Left lung (tissue), 4 donors: ENCODE measurements at regions not wholly inside any gene's neighbourhood (a gene's known extent, or its start where the extent isn't known, plus 50 kb on each side); places are given as distances from the start of the nearest gene placed in this dataset.

Source experiments
- ATAC-seq: fragments of 200-7000 bp; cut with Tn5 transposase; one replicate; pipeline ENCODE4 v1.9.1; 2020; ENCODE audit warnings: moderate library complexity
- DNase-seq, 4 donors: peaks; one replicate each; pipeline ENCODE4 v3.0.0-alpha.2; 2013 to 2020
- H3K27ac ChIP-seq, 2 donors: fragments of 200-600 bp; sonication (generic) in 1 of 2; one replicate each; pipeline versions ENCODE4 v1.5.0 to v1.8.0; 2020 to 2021
- H3K27me3 ChIP-seq, 2 donors: fragments of 200-600 bp; sonication (generic) in 1 of 2; one replicate each; pipeline versions ENCODE4 v1.5.0 to v1.8.0; 2020 to 2021
- H3K36me3 ChIP-seq, 2 donors: fragments of 200-600 bp; sonication (generic) in 1 of 2; one replicate each; pipeline versions ENCODE4 v1.5.0 to v1.8.0; 2020 to 2021
- H3K4me1 ChIP-seq, 2 donors: fragments of 200-600 bp; one replicate each; pipeline ENCODE4 v1.8.0; 2021
- H3K4me3 ChIP-seq, 2 donors: fragments of 200-600 bp; sonication (generic) in 1 of 2; one replicate each; pipeline versions ENCODE4 v1.5.0 to v1.8.0; 2020 to 2021; ENCODE audit warnings: mild to moderate bottlenecking in 1 of 2
- H3K9me3 ChIP-seq, 2 donors: fragments of 200-600 bp; sonication (generic) in 1 of 2; one replicate each; pipeline versions ENCODE4 v1.5.0 to v1.8.0; 2020 to 2021
- CTCF ChIP-seq, 2 donors: fragments of 200-600 bp; sonication (generic) in 1 of 2; IDR thresholded peaks; one replicate each; pipeline versions ENCODE4 v1.5.0 to v1.8.0; 2021; ENCODE audit warnings: antibody characterized with exemption in 2 of 2
- intact Hi-C, 2 donors: fragments of 100-400 bp; cut with DNase I; formaldehyde crosslinking; loops; one replicate each; pipeline versions ENCODE4 v1.11.2 to v1.14.2; 2022
- donor health status: DM: no; HTN: yes; CAD: no.
- donor health status: DM: no; HTN: no; CAD: no.

GRCh38 chr1:187617776-187618175 lies 789.0 kb downstream of the PLA2G4A start:
- no peak for TF ChIP-seq CTCF (IDR thresholded peaks at IDR 0.05)
- no peak overlapping the region for H3K27ac ChIP-seq
- H3K4me3 ChIP-seq, result no peak overlapping the region
- ATAC-seq (no peak), DNase-seq (no peak)
- peaks cover 0 to 12% of the 10 kb centered on the region in 2 donors for H3K9me3 ChIP-seq
- no peaks in the 10 kb centered on the region for H3K36me3 ChIP-seq
- no peaks in the 10 kb centered on the region for H3K27me3 ChIP-seq
- no peaks in the 10 kb centered on the region for H3K4me1 ChIP-seq
- intact Hi-C loops, result no loop called here

GRCh38 chr1:187619175-187619574 lies 790.4 kb downstream of the PLA2G4A start:
- H3K4me3 ChIP-seq, result no peak overlapping the region
- DNase-seq, result no peak
- no peaks in the 10 kb centered on the region for H3K4me1 ChIP-seq
- TF ChIP-seq CTCF (IDR thresholded peaks at IDR 0.05), result no peak
- intact Hi-C loops, result no loop called here
- H3K27me3 ChIP-seq, result no peaks in the 10 kb centered on the region
- H3K27ac ChIP-seq, result no peak overlapping the region
- no peaks in the 10 kb centered on the region for H3K36me3 ChIP-seq
- no peak for ATAC-seq
- H3K9me3 ChIP-seq, result peaks cover 0 to 12% of the 10 kb centered on the region in 2 donors

GRCh38 chr1:187621951-187622350 lies 793.2 kb downstream of the PLA2G4A start:
- no peak for TF ChIP-seq CTCF (IDR thresholded peaks at IDR 0.05)

GRCh38 chr1:187622545-187622944 lies 793.8 kb downstream of the PLA2G4A start:
- DNase-seq (no peak), ATAC-seq (no peak)
- Histone ChIP-seq H3K27ac (no peak overlapping the region), H3K4me3 (no peak overlapping the region), H3K27me3 (no peaks in the 10 kb centered on the region), H3K36me3 (no peaks in the 10 kb centered on the region), H3K4me1 (no peaks in the 10 kb centered on the region), H3K9me3 (peaks cover 0 to 5% of the 10 kb centered on the region in 2 donors)
- no peak for TF ChIP-seq CTCF (IDR thresholded peaks at IDR 0.05)
- intact Hi-C loops, result no loop called here

More at GRCh38 chr1:187621951-187622350, 793.2 kb downstream of the PLA2G4A start:
- H3K9me3 ChIP-seq, result peaks cover 0 to 5% of the 10 kb centered on the region in 2 donors
- no peaks in the 10 kb centered on the region for H3K27me3 ChIP-seq
- DNase-seq, result no peak
- no peak overlapping the region for H3K27ac ChIP-seq
- intact Hi-C loops, result no loop called here
- no peaks in the 10 kb centered on the region for H3K4me1 ChIP-seq
- no peaks in the 10 kb centered on the region for H3K36me3 ChIP-seq
- H3K4me3 ChIP-seq, result no peak overlapping the region
- no peak for ATAC-seq

- Histone ChIP-seq H3K4me3 (no peak overlapping the region), H3K4me1 (no peaks in the 10 kb centered on the region), H3K9me3 (peaks cover 0 to 2% of the 10 kb centered on the region in 2 donors), H3K27ac (no peak overlapping the region), H3K27me3 (no peaks in the 10 kb centered on the region), H3K36me3 (no peaks in the 10 kb centered on the region)
- TF ChIP-seq CTCF (IDR thresholded peaks at IDR 0.05), result no peak
- intact Hi-C loops, result no loop called here
- DNase-seq (peak in 1 of 4 donors; percentile 7), ATAC-seq (no peak)
Observed at GRCh38 chr1:187624812-187625545, 796.2 kb downstream of the PLA2G4A start.
